Caco-2 (cell line): ENCODE measurements at regions not wholly inside any gene's neighbourhood (a gene's known extent, or its start where the extent isn't known, plus 50 kb on each side); places are given as distances from the start of the nearest gene placed in this dataset.
"Not testable (repeated sequence)": the region's sequence is repeated elsewhere in the genome, so short reads cannot be mapped to it uniquely, and the experiment has no call there.

ENCODE experiments used
- BruUV-seq: library from RNA; stranded (reverse); fragments of 400-500 nt; replicated peaks from 2 replicates; lab custom pipeline; 2021; lab: Mats Ljungman, UMichigan
- CTCF ChIA-PET: fragments of 300-600 bp; sonication (Branson Sonifier 250); formaldehyde crosslinking; loops from one replicate; lab custom pipeline; 2022; ENCODE audit warnings: antibody characterized with exemption; lab: Charles Lee
- POLR2A ChIA-PET: fragments of 300-600 bp; sonication (Branson Sonifier 250); formaldehyde crosslinking; loops from one replicate; lab custom pipeline; 2022; ENCODE audit warnings: antibody characterized with exemption; lab: Charles Lee
- DNase-seq, 2 experiments: peaks; one replicate each; pipeline versions ENCODE4 v3.0.0 to v3.0.0-alpha.2; 2020 to 2022
- H3K27me3 ChIP-seq: replicated peaks from 2 replicates; pipeline ENCODE4 v1.6.0; 2011; ENCODE audit warnings: low read length; ENCODE audit not compliant: control insufficient read depth, insufficient read depth
- H3K36me3 ChIP-seq: 2 replicates; pipeline ENCODE4 v1.5.1; 2011; ENCODE audit warnings: low read length; ENCODE audit not compliant: control insufficient read depth, insufficient read depth
- H3K4me1 ChIP-seq: fragments of 250-450 bp; sonication (Bioruptor Pico); 2 replicates; pipeline ENCODE4 v1.5.1; 2020; ENCODE audit warnings: mild to moderate bottlenecking
- H3K4me3 ChIP-seq: 2 replicates; pipeline ENCODE4 v1.5.1; 2011; ENCODE audit warnings: low read depth, mild to moderate bottlenecking, control low read depth, low read length
- H3K9me3 ChIP-seq: fragments of 250-450 bp; sonication (Bioruptor Pico); 2 replicates; pipeline ENCODE4 v1.5.1; 2020; ENCODE audit warnings: mild to moderate bottlenecking, moderate library complexity
- H3K27ac Mint-ChIP-seq: one replicate; pipeline ENCODE4 v1.8.0; 2022; ENCODE audit warnings: mixed read lengths; ENCODE audit not compliant: unreplicated experiment
- H3K27me3 Mint-ChIP-seq: one replicate; pipeline ENCODE4 v1.8.0; 2022; ENCODE audit warnings: mixed read lengths; ENCODE audit not compliant: insufficient read depth, unreplicated experiment
- H3K36me3 Mint-ChIP-seq: one replicate; pipeline ENCODE4 v1.8.0; 2022; ENCODE audit warnings: mild to moderate bottlenecking, mixed read lengths; ENCODE audit not compliant: insufficient read depth, unreplicated experiment
- H3K4me1 Mint-ChIP-seq: one replicate; pipeline ENCODE4 v1.8.0; 2022; ENCODE audit warnings: low read depth, mixed read lengths; ENCODE audit not compliant: unreplicated experiment
- H3K4me3 Mint-ChIP-seq: one replicate; pipeline ENCODE4 v1.8.0; 2022; ENCODE audit warnings: mild to moderate bottlenecking, moderate library complexity, mixed read lengths; ENCODE audit not compliant: unreplicated experiment
- H3K9me3 Mint-ChIP-seq: one replicate; pipeline ENCODE4 v1.8.0; 2022; ENCODE audit warnings: mixed read lengths; ENCODE audit not compliant: unreplicated experiment
- intact Hi-C: fragments of 100-400 bp; cut with micrococcal nuclease; formaldehyde crosslinking; loops from one replicate; pipeline ENCODE4 v1.10.0; 2022; ENCODE audit not compliant: unreplicated experiment
- TF ChIP-seq, protein P1 (sequence below), 2 experiments: fragments of 200-600 bp in 1 of 2; IDR thresholded peaks; 1 replicate in 1 of 2; 2 replicates in 1 of 2; pipeline versions ENCODE4 v1.5.1 to v1.8.0; 2011 to 2022; ENCODE audit warnings: antibody characterized with exemption in 1 of 2, control low read depth in 1 of 2, inconsistent platforms in 1 of 2, low read depth in 1 of 2, low read length in 1 of 2, mild to moderate bottlenecking in 1 of 2, moderate library complexity in 1 of 2; ENCODE audit not compliant: insufficient read depth in 1 of 2, severe bottlenecking in 1 of 2, unreplicated experiment in 1 of 2

- TF ChIP-seq, protein P1, sequence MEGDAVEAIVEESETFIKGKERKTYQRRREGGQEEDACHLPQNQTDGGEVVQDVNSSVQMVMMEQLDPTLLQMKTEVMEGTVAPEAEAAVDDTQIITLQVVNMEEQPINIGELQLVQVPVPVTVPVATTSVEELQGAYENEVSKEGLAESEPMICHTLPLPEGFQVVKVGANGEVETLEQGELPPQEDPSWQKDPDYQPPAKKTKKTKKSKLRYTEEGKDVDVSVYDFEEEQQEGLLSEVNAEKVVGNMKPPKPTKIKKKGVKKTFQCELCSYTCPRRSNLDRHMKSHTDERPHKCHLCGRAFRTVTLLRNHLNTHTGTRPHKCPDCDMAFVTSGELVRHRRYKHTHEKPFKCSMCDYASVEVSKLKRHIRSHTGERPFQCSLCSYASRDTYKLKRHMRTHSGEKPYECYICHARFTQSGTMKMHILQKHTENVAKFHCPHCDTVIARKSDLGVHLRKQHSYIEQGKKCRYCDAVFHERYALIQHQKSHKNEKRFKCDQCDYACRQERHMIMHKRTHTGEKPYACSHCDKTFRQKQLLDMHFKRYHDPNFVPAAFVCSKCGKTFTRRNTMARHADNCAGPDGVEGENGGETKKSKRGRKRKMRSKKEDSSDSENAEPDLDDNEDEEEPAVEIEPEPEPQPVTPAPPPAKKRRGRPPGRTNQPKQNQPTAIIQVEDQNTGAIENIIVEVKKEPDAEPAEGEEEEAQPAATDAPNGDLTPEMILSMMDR (IDR thresholded peaks at IDR 0.05; ENCODE audit: insufficient read depth in 1 of 2, low read depth in 1 of 2, low read length in 1 of 2, severe bottlenecking in 1 of 2, unreplicated experiment in 1 of 2): no peak
Measured at GRCh38 chr1:113303267-113303666, 87.0 kb upstream of the MAGI3 start.

DNA sequence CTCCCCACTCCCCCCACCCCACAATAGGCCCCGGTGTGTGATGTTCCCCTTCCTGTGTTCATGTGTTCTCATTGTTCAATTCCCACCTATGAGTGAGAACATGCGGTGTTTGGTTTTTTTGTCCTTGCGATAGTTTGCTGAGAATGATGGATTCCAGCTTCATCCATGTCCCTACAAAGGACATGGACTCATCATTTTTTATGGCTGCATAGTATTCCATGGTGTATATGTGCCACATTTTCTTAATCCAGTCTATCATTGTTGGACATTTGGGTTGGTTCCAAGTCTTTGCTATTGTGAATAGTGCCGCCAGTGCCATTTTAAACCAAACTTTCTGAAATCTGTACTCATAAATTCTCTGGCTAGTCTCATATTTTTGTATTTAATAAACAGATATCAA, 85.3 kb upstream of the MAGI3 start:
- H3K4me1 Mint-ChIP-seq: peaks cover 33% of the 10 kb centered on the region
- H3K9me3 Mint-ChIP-seq, BruUV-seq, H3K36me3 ChIP-seq, H3K27me3 Mint-ChIP-seq, H3K27me3 ChIP-seq, H3K4me3 ChIP-seq, DNase-seq, H3K4me3 Mint-ChIP-seq, CTCF ChIA-PET, POLR2A ChIA-PET, H3K9me3 ChIP-seq, H3K27ac Mint-ChIP-seq: not testable (repeated sequence)
- peaks cover 23% of the 10 kb centered on the region for H3K4me1 ChIP-seq
- intact Hi-C loops: loop anchor here (5.0 to 10.0 kb wide), 2 partner anchors 82 to 160 kb away; no protein-coding TSS in a partner anchor
- peaks cover 11% of the 10 kb centered on the region for H3K36me3 Mint-ChIP-seq

More at GRCh38 chr1:113303267-113303666, 87.0 kb upstream of the MAGI3 start:
- Histone ChIP-seq H3K4me1 (peaks cover 21% of the 10 kb centered on the region), H3K27me3 (no peaks in the 10 kb centered on the region), H3K36me3 (no peaks in the 10 kb centered on the region), H3K9me3 (no peaks in the 10 kb centered on the region), H3K4me3 (no peak overlapping the region)
- BruUV-seq: no TSS peak
- H3K27ac Mint-ChIP-seq: no peak overlapping the region
- H3K4me3 Mint-ChIP-seq: no peak overlapping the region
- intact Hi-C loops: loop anchor here (10.0 kb wide), 1 partner anchor 158 kb away; no protein-coding TSS in a partner anchor
- peaks cover 22% of the 10 kb centered on the region for H3K4me1 Mint-ChIP-seq
- DNase-seq: no peak
- ChIA-PET POLR2A (no interaction called here), CTCF (no interaction called here)
- no peaks in the 10 kb centered on the region for H3K27me3 Mint-ChIP-seq
- H3K9me3 Mint-ChIP-seq: no peaks in the 10 kb centered on the region
- H3K36me3 Mint-ChIP-seq: peaks cover 7% of the 10 kb centered on the region

DNA sequence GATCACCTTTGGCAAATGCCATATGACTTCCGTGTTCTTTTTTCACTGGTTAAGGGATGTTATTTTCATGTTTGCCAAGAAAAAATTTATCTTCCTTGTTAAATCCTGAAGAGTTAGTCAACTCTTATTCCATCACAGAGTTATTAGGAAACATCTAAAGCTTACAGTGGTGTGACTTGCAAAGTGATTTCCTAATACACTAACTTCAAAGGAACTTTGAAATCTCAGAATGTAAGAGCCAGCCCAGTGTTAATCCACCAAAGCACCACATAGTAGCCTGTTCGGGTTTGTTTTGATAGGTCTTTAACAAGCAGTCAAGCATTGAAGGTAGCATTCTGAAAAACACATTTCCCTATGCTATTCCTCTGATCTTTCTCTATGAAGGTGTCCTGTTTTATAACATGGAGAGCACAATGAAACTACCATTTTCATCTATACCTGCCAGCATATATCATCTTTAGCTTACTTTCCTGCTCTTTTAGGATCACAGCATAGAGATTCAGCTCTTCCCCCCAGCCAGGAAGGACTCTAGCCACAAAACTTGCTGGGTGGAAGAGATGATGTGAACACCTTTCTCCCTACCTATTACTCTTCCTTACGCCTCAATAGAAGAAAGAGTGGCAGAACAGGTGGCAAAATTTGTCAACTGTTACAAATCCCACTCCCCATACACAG, 82.4 kb upstream of the MAGI3 start:
- Histone ChIP-seq H3K4me1 (peaks cover 23% of the 10 kb centered on the region), H3K27me3 (no peaks in the 10 kb centered on the region), H3K36me3 (no peaks in the 10 kb centered on the region), H3K9me3 (peaks cover 4% of the 10 kb centered on the region), H3K4me3 (no peak overlapping the region)
- TF ChIP-seq, protein P1 (IDR thresholded peaks at IDR 0.05; ENCODE audit: insufficient read depth in 1 of 2, low read depth in 1 of 2, low read length in 1 of 2, severe bottlenecking in 1 of 2, unreplicated experiment in 1 of 2): no peak
- intact Hi-C loops: loop anchor here (1.0 to 10.0 kb wide), 4 partner anchors 67 to 163 kb away; no protein-coding TSS in a partner anchor
- H3K27ac Mint-ChIP-seq: peak overlapping the region; percentile 84
- peaks cover 7% of the 10 kb centered on the region for H3K9me3 Mint-ChIP-seq
- peak overlapping the region; percentile 59 for H3K4me3 Mint-ChIP-seq
- ChIA-PET CTCF (no interaction called here), POLR2A (interaction anchor here (0.9 kb wide), 1 partner anchor 12 kb away, joined by 3 read pairs; no protein-coding TSS in a partner anchor)
- TSS peak; percentile 69 for BruUV-seq
- H3K36me3 Mint-ChIP-seq: peaks cover 19% of the 10 kb centered on the region
- no peaks in the 10 kb centered on the region for H3K27me3 Mint-ChIP-seq
- peaks cover 40% of the 10 kb centered on the region for H3K4me1 Mint-ChIP-seq
- DNase-seq: peak in 1 of 2 experiments; percentile 57

DNA sequence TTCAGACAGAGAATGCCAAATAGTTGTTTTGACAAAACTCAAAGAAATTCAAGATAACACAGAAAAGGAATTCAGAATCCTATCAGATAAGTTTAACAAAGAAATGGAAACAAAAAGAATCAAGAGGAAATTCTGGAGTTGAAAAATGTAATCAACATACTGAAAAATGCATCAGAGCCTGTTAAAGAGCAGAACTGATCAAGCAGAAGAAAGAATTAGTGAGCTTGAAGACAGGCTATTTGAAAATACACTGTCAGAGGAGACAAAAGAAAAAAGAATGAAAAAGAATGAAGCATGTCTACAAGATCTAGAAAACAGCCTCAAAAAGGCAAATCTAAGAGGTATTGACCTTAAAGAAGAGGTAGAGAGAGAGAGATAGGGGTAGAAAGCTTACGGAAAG, 77.7 kb upstream of the MAGI3 start:
- intact Hi-C loops, H3K4me1 ChIP-seq, H3K27me3 Mint-ChIP-seq, CTCF ChIA-PET, POLR2A ChIA-PET, DNase-seq, H3K36me3 ChIP-seq, H3K9me3 ChIP-seq, BruUV-seq, H3K27me3 ChIP-seq, H3K4me3 ChIP-seq: not testable (repeated sequence)
- peak overlapping the region; percentile 39 for H3K27ac Mint-ChIP-seq
- peak overlapping the region; percentile 4 for H3K4me3 Mint-ChIP-seq
- H3K9me3 Mint-ChIP-seq: peaks cover 19% of the 10 kb centered on the region
- peaks cover 13% of the 10 kb centered on the region for H3K36me3 Mint-ChIP-seq
- H3K4me1 Mint-ChIP-seq: peaks cover 23% of the 10 kb centered on the region
